GM18873 (cell line): ENCODE measurements at regions not wholly inside any gene's neighbourhood (a gene's known extent, or its start where the extent isn't known, plus 50 kb on each side); places are given as distances from the start of the nearest gene placed in this dataset.
A peak's percentile ranks its signal among the peaks of the same experiment; 100 is the strongest.

Experiments used
- ATAC-seq: cut with Tn5 transposase; IDR thresholded peaks from one replicate; pipeline ENCODE4 v1.9.1; 2021; ENCODE audit warnings: mild to moderate bottlenecking, moderate library complexity, moderate number of reproducible peaks; ENCODE audit not compliant: unreplicated experiment, low FRiP score

- ATAC-seq, result no peak
Observed at GRCh38 chr6:47126647-47127391, 84.7 kb upstream of the ADGRF1 start.

- no peak for ATAC-seq
Observed at GRCh38 chr6:47118611-47119010, 76.5 kb upstream of the ADGRF1 start.

GRCh38 chr6:47117314-47117713 lies 75.2 kb upstream of the ADGRF1 start:
- no peak for ATAC-seq

- ATAC-seq, result no peak
Observed at GRCh38 chr6:47116606-47117005, 74.5 kb upstream of the ADGRF1 start.

- ATAC-seq, result no peak
Observed at GRCh38 chr6:47116086-47116485, 74.0 kb upstream of the ADGRF1 start.

- ATAC-seq, result no peak
Observed at GRCh38 chr6:47114460-47114859, 72.3 kb upstream of the ADGRF1 start.

GRCh38 chr6:47112317-47112716 lies 70.2 kb upstream of the ADGRF1 start:
- ATAC-seq, result no peak

- ATAC-seq, result no peak
Observed at GRCh38 chr6:47111685-47112084, 69.6 kb upstream of the ADGRF1 start.

GRCh38 chr6:47109281-47109680 lies 67.1 kb upstream of the ADGRF1 start:
- no peak for ATAC-seq

- no peak for ATAC-seq
Observed at GRCh38 chr6:47106721-47107197, 64.6 kb upstream of the ADGRF1 start.

- no peak for ATAC-seq
Observed at GRCh38 chr6:47106216-47106615, 64.1 kb upstream of the ADGRF1 start.

GRCh38 chr6:47105469-47106178 lies 63.5 kb upstream of the ADGRF1 start:
- ATAC-seq, result no peak

- no peak for ATAC-seq
Observed at GRCh38 chr6:47103931-47104330, 61.8 kb upstream of the ADGRF1 start.

- no peak for ATAC-seq
Observed at GRCh38 chr6:47102331-47102730, 60.2 kb upstream of the ADGRF1 start.

- no peak for ATAC-seq
Observed at GRCh38 chr6:47098570-47098993, 56.5 kb upstream of the ADGRF1 start.

GRCh38 chr6:47097092-47097945 lies 55.2 kb upstream of the ADGRF1 start:
- ATAC-seq, result peak; percentile 85

GRCh38 chr6:47096211-47096895 lies 54.2 kb upstream of the ADGRF1 start:
- ATAC-seq, result no peak

GRCh38 chr6:47094241-47094925 lies 52.3 kb upstream of the ADGRF1 start:
- no peak for ATAC-seq

- no peak for ATAC-seq
Observed at GRCh38 chr6:47093169-47093568, 51.0 kb upstream of the ADGRF1 start.
